Endometrial microvascular endothelial cells (primary cell): ENCODE measurements at regions not wholly inside any gene's neighbourhood (a gene's known extent, or its start where the extent isn't known, plus 50 kb on each side); places are given as distances from the start of the nearest gene placed in this dataset.

Source experiments
- in situ Hi-C: cut with HindIII; loops from 2 replicates; pipeline ENCODE4 v1.10.0; 2017; ENCODE audit warnings: low sequenced_read_pairs, low pct_unique_long_range_greater_than_20kb; ENCODE audit errors: inconsistent ontology term

GRCh38 chr2:104413890-104414289 is 440.0 kb upstream of the POU3F3 start:
- in situ Hi-C loops = no loop called here

- in situ Hi-C loops = no loop called here
These were observed 438.6 kb upstream of the POU3F3 start for GRCh38 chr2:104415284-104415683.

GRCh38 chr2:104416339-104417000 is 437.4 kb upstream of the POU3F3 start:
- in situ Hi-C loops = no loop called here

GRCh38 chr2:104420420-104420819 is 433.5 kb upstream of the POU3F3 start:
- in situ Hi-C loops = no loop called here

GRCh38 chr2:104420953-104421352 is 433.0 kb upstream of the POU3F3 start:
- in situ Hi-C loops = no loop called here

GRCh38 chr2:104425850-104426595 is 427.9 kb upstream of the POU3F3 start:
- in situ Hi-C loops = no loop called here

- in situ Hi-C loops = no loop called here
These were observed 425.8 kb upstream of the POU3F3 start for GRCh38 chr2:104428155-104428554.

GRCh38 chr2:104429639-104430358 is 424.1 kb upstream of the POU3F3 start:
- in situ Hi-C loops = no loop called here

- in situ Hi-C loops = no loop called here
These were observed 423.6 kb upstream of the POU3F3 start for GRCh38 chr2:104430359-104430740.

- in situ Hi-C loops = no loop called here
These were observed 423.1 kb upstream of the POU3F3 start for GRCh38 chr2:104430852-104431251.

GRCh38 chr2:104431701-104432121 is 422.2 kb upstream of the POU3F3 start:
- in situ Hi-C loops = no loop called here

- in situ Hi-C loops = no loop called here
These were observed 421.5 kb upstream of the POU3F3 start for GRCh38 chr2:104432401-104432800.

- in situ Hi-C loops = no loop called here
These were observed 420.9 kb upstream of the POU3F3 start for GRCh38 chr2:104432991-104433390.

GRCh38 chr2:104433657-104434056 is 420.3 kb upstream of the POU3F3 start:
- in situ Hi-C loops = no loop called here

- in situ Hi-C loops = no loop called here
These were observed 419.6 kb upstream of the POU3F3 start for GRCh38 chr2:104434318-104434792.

- in situ Hi-C loops = no loop called here
These were observed 418.9 kb upstream of the POU3F3 start for GRCh38 chr2:104434966-104435365.

GRCh38 chr2:104438481-104438880 is 415.4 kb upstream of the POU3F3 start:
- in situ Hi-C loops = no loop called here

- in situ Hi-C loops = no loop called here
These were observed 410.8 kb upstream of the POU3F3 start for GRCh38 chr2:104443145-104443544.

GRCh38 chr2:104444392-104444791 is 409.5 kb upstream of the POU3F3 start:
- in situ Hi-C loops = no loop called here

- in situ Hi-C loops = no loop called here
These were observed 409.0 kb upstream of the POU3F3 start for GRCh38 chr2:104444889-104445288.
